8988T (cell line): ENCODE measurements at regions not wholly inside any gene's neighbourhood (a gene's known extent, or its start where the extent isn't known, plus 50 kb on each side); places are given as distances from the start of the nearest gene placed in this dataset.

Source experiments
- DNase-seq: peaks from one replicate; pipeline ENCODE4 v3.0.0; 2011

DNA sequence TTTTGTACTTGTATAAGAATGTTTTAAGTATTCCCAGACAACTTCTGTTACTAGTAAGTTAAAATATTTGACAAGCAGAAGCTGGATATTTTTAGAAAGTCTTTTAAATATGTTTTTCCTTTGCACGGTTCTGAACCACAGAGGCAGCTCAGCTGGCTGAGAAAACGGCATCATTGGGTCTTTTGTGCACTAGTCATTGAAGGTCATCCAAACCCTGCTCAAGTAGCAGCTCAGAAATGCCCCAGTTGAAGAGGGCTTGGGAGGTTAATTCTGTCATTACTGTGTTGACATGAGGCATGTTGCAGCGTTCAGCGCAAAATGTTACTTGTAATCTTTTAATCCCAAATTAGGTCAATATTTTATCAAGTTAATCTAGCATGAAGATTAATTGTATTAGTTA is 383.7 kb upstream of the FAM241A start:
- no peak for DNase-seq

DNA sequence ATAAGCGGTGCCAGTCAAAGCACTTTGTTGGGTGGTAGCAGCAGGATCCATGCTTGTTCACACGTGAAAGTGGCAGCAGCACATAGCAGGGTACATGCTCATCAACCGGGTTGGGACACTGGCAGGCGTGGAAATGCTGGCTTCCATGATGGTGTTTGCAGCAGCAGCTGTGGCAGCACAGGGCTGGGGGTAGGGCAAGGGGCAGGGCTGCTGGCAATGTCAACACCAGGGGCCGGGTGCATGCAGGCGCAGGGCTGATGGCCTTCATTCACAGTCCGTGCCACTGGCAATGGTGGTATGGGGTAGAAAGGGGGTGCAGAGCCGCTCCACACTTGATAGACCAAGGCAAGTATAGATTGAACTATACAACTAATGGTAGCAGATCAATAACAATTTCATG is 374.7 kb upstream of the FAM241A start:
- DNase-seq: no peak

DNA sequence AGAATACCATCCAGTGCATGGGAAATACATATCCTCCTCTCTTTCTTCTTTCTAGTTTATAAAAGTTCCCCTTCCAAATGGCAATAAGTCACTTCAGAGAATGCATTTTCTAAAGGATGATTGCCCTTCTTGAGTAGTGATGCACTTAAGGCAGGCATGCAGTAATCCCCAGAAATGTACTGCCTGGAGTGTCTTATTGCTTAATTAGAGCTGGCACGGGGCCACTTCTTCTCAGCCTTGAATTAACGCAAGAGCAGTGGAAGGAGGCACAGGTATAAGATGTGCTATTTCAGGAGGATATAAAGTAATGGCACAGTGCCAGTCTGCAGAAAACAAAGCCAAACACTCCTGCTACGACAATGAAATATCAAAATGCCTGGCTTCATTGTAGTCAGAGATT is 371.4 kb upstream of the FAM241A start:
- DNase-seq: no peak

DNA sequence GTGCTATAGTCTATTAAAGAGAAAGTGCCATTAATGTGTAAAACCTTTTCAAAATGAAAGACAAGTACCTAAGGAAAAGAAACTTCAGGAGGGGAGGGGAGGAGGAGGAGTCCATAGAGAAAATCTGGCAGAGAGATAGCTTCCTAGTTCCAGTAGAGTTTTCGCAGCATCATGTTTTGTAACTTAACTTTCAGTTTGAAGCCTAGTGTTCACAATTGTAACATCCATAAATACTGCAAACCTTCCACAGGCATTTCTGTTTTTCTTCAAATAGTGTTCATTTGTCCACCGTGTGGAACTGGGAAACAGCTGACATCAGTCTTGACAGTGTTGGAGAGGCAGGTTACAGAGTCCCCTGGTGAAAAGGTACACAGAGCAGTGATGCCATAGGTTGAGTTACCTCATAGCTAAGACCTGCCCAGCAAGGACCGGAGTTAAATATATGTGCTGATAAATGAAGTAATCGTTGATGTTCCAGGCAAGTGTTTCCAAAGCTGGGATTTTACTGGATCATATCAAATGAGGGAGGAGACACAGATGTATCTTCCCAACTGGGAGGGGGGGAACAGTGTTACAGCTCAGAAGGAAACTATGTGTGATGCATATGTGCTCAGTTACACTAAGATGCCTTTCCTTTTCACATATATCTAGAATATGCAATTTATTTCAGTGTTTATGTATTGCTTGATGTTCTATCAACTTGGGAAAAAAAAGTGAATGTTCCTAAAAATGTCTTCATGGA is 369.5 kb upstream of the FAM241A start:
- DNase-seq: no peak

DNA sequence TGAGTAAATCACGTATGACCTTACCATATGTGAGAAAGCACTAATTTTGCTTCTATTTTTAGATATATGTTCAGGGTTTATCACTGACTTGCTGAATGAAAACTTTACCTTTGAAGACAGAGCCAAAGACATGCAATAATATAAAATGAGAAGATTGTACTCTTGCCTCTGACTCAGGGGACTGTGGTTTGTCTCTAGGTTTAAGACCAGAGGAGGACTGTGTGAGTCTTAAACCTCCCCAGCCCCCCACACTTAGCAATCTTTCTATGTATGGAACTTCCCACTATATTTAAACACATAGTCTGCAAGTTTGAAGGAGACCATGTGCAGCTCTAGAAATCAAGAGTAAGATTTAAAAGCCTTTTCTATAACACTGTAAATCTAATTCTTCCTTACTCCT is 368.7 kb upstream of the FAM241A start:
- DNase-seq: no peak

DNA sequence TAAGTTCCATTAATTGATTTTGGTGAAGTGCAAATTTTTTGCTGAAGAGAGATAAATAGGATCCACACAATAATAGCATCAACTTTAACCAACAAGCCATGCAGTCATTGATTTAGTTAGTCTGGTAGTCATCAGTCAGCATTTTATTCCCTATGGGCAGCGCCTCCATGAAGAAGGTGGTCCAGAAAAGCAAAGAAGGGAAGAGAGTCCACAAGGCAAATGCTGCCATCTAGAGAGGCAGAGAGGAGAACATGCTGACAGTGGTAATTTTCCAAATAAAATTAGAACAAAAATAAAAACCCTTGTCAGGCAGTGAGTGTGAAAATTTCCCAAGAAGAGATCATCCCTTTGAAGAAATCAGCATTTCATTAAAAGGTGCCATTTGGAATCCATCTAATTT is 366.7 kb upstream of the FAM241A start:
- DNase-seq: no peak

DNA sequence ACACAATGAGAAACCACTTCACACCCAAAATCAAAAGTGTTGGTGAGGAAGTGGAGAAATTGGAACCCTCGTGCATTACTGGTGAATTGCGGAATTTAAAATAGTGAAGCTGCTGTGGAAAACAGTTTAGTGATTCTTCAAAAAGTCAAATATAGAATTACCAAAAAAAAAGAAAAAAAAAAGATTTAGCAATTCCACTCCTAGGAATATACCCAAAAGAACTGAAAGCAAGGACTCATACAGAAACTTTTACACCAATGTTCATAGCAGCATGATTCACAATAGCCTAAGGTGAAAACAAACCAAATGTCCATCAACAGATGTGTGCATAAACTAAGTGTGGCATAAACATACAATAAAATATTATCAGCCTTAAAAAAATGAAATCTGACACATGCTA is 364.3 kb upstream of the FAM241A start:
- DNase-seq: no peak

DNA sequence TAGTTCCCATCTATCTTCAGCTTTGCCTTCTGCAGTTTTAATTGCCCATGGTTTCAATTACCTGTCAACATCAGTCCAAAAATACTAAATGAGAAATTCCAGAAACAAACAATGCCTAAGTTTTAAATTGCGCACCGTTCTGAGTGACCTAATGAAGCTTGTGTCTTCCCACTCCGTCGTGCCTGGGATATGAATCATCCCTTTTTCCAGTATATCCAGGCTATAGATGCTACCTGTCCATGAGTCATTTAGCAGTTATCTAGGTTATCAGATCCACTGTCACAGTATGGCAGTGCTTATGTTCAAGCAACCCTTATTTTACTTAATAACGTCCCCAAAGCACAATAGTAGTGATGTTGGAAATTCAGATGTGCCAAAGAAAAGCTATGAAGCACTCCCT is 363.6 kb upstream of the FAM241A start:
- DNase-seq: no peak

DNA sequence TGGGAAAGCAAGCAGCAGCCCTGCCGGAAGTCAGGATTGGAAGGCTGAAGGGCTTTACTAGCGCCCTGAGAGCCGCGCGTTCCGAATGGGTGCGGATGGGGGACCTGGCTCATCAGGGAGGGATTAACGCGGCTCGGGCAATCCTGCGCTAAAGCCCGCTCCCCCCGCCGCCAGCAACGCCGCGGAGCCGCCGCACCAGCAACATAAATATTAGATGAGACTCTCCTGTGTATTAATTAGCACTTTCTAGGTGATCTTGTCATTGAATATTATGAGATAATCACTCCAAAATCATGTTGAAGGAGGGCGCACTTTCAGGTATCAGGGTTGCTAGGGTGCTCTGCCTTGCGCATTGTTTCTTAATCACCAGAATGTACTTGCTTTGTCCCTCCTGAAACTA is 357.2 kb upstream of the FAM241A start:
- no peak for DNase-seq

DNA sequence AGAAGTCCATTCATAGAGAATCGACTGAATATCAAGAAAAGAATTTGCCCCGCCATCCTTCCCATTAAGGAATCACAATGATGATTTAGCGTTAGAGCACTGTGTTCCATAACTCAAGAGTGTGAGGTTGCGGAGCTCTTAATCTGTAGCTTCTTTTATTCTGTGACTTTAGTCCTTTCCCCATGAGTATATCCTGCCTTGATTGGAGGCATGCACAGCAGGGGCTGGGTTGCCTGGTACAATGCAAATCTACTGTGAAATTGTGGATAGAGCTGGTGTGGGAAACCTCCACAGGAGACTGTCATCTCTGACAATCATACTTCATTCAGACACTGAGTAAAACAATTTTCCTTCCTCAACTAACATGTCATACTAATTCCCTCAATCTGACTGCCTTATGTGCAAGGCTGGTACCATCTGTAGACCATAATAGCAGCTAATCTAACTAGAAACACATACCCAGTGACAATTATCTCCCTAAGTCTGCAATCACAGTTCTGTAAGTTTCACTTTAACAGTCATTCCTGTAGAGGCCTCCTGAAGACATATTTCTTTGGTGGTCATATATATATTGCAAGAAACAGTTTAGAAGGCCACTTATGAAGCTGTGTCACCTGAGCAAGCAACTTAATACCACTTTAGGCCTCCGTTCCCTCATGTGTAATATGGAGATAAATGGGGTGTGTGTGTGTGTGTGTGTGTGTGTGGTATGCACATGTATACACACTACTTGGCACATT is 355.2 kb upstream of the FAM241A start:
- no peak for DNase-seq

DNA sequence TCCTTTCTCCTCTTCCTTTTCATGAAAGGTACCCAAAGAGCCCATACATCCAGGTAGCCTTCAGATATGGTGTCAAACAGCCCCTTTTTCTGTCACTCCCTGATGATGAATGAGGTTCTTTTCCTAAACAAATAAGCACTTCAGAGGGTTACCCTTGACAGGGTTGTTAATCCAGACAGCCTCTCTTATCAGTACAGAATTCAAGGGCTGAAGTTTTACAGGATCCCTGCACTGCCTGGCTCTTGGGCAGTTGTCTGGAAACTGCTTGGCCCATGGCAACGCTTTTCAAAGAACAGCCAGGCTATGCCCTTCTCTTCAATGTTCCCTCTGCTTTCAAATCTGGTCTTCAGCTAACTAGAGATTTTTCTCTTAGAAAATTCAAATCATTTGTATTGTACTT is 352.6 kb upstream of the FAM241A start:
- no peak for DNase-seq

DNA sequence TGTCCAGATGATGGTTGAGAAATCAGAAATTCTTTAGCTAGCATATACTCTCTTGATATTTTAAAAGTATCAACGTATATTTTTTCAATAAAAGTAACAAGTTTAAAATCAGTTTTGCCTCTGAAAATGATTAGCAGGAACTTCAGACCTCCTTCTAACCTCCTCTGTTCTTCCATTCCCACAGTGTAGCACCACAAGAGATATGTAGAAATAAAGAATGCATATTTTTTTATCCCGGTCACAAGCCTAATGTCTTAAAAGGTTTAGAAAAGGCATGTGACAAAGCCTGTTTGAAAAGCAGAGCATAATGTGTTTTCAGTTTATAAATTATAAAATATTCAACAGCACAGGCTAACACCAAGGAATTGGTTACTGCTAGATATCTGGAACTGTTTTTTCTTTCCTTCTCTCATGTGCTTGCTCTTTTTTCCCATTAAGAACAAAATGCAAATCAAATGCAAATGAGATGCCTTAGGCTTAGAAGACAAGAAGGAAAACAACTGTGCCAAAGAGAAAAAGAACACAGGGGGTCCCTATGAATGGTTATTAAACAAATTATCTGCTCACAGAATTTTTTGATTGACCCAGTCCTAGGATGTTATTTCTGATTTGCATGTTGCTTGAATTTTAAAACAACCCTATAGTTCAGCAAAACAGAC is 351.7 kb upstream of the FAM241A start:
- DNase-seq: no peak

DNA sequence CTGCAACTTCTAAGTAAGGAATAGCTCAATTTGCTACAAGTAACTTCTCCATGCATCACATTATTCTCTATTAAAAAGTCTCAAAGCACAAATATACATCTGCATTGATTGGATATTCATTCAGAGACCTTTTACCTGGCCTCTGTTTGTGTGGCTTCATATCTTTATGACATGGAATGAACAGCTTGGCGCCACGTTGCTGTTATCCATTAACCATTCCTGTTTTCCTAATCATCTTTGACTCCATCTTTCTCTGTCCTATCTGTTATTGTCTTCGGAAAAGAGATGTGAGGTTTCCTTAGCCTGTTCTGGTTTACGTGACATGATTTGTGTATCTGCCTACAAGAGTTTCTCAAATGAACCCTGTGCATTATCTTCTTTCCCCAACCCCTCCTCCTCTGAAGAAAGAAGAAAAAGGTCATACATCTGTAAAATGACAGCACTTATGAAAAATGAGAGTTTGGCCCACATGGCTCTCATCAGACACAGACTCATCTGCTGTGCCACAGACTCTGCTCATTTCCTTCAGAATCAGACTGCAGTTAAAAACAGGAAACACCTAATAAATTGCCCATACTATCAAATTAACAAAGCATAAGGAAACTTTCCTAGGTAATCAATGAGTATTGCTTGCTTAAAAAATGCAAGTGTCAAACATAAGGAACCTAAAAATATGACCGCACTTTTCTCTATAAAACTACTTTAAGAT is 347.6 kb upstream of the FAM241A start:
- DNase-seq: no peak

DNA sequence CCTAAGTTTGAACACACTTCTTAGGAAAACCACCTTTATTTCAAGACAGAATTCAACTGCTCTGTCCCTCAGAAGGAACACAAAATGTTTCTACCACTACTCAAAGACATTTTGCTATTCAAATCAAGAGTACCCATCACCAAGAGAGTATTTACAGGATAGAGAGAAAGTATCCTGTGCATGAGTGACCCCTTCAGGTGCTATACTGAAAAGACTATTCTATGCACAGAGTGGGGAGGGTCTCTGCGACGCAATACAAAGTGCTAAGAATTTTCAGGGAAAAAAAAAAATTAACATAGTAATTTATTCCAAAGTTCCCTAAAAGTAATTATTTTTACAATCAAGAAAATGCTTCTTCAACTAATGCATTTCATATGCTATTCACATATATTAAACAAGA is 346.4 kb upstream of the FAM241A start:
- DNase-seq: no peak

DNA sequence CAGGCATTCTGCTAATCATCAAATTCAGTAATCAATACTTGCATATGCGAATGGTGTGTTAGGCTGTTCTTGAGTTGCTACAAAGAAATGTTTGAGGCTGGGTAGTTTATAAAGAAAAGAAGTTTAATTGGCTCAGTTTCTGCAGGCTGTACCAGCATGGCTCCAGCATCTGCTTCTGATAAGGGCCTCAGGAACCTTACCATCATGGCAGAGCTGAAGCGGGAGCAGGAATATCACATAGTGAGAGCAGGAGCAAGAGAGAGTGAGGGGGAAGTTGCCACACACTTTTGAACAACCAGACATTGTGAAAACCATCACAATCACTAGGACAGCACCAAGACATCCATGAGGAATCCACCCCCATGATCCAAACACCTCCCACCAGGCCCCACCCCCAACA is 344.7 kb upstream of the FAM241A start:
- DNase-seq: no peak

DNA sequence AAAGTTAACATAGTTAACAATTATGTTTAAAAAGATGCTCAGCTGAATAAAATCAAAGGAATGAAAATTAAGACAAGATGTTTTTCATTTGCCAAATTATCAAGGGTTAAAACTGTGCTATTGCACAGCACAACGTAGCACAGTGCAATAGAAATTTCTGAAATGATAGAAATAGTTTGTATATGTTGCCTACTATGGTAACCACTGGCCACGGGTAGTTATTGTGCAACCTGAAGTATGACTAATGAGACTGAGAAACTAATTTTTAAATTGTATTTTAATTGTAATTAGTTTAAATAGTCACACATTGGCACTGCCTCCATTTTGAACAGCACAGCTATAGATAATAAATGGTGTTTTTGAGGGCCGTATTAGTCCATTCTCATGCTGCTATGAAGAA is 343.1 kb upstream of the FAM241A start:
- no peak for DNase-seq

DNA sequence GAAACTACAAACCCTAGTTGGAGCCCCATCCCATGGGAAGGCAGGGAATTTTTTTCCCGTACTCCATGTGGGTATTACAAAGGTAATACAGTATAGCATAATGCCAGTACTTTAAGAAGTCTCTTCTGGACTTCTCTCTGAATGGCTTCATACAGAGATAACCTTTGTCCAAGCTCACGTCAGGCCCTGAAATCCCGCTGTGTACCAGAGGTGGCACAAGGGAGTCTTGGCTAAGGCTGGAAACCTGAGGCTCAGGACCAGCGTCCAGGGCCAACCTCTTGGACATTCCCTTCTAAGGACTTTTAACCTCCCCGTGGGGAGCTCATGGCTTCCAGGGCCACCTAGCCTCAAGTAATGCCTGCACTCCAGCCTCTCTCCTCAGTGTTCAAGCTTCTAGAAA is 338.9 kb upstream of the FAM241A start:
- no peak for DNase-seq

DNA sequence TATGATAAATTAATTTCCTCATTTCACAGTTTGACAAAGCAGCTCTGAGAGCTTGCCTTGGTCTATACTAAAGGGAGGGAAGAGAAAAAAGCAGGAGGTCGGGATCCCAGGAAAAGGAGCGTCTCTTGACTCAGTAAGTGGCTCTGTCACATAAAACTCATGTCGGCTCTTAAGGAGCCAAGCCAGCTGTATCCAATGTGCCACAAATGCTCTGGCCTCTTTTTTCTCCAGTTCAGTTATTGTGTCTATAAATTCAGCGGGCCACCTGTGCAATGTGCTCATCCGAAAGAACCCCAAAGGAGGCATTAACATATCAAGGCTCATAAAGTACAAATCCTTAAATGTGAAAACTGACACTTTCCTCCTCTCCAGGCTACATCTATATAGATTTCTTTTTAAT is 337.7 kb upstream of the FAM241A start:
- no peak for DNase-seq

DNA sequence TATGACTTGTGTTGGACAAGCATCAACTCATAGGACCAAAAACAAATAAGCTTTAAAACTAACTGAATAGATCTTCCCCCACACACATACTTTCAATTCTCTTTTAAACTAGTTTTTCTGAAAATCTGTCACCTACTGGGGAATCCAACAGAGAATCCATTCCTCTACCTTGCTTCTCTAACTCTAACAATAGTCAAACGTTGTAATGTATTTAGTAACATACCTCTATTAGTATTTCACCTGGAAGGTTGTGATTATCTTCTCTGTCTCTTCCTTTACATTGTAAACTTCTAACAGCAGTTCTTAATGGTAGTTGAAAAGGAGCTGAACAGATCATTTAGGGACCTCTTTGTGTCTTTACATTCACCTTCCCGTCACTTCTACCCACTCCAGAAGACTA is 337.1 kb upstream of the FAM241A start:
- no peak for DNase-seq

DNA sequence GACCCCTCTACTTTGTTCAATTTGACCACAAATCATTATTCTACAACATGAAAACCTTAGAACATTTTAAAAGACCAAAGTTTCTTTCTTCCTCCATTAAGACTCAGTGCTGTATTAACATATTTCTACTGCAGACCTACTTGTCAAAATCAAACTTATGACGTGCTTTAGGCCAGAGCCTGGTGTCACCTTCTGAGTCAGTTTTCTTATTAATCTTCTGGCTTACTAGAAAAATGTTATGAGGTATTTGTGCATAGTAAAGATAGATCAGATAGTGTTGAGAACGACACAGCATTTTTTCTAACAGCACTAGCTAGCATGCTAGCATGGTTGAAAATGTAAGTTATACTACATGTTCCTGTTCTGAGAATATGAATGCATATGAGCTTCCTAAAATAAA is 333.6 kb upstream of the FAM241A start:
- DNase-seq: no peak

DNA sequence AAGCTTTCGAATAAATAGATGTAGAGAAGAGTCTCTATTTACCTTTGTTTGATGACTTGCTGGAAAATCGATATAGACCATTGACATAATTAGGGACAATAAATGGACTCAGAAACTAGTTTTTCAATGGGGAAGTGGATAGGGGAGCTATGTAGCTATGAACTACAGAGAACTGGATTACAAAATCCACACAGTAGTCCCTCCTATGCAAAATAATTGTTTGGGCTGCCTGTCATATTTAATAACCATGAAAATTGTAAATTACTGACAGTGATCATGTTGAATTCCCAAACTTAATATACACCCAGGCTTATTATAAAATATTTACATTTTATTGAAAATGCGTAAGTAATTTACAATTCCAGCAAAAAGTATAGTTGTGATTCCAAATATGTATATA is 333.1 kb upstream of the FAM241A start:
- no peak for DNase-seq

DNA sequence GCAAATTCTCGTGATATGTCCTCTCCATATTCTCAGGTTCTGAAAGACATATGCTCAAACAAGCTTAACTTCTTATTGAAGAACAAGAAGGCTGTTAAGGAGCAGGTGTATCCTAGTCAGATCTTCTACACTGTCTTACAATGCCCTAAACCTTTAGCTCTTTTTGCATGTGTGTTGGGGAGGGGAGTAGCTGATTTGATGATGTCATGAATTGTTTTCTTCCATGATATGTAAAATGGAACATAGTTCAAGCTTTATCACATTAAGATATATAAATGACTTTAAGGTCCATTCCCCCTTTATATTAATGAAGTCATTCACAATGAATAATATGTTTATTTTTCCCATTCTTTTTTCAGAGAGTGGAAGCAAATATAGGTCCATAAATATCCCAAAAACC is 332.5 kb upstream of the FAM241A start:
- no peak for DNase-seq

DNA sequence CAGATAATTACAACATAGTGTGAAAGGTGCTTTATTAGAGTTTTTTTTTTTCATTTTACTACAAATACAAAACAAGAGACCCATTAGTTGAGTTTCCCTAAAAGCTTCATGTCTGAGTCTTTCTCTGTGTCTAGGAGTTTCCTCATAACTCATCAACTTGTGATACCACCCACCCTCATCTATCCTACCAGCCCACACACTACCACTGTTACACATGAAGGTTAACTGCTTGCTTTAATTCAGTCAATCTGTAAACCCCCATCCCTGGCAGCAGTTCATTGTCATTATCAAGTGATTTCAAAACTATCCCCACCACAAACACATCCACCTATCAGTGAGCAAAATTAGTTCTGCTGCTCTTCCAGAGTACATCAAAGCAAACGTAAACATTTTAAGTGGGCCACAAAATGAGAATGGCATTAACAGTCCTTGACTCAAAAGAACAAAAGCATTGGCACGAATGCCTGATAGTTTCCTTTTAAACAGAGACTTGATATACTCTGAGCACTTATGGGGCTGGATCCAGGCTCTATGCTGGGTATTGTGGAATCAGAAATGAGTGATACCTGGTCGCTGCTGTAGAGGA is 331.6 kb upstream of the FAM241A start:
- no peak for DNase-seq
